GM21737 (cell line): ENCODE measurements at regions not wholly inside any gene's neighbourhood (a gene's known extent, or its start where the extent isn't known, plus 50 kb on each side); places are given as distances from the start of the nearest gene placed in this dataset.

ENCODE experiments used
- ATAC-seq: cut with Tn5 transposase; IDR thresholded peaks from one replicate; pipeline ENCODE4 v1.9.1; 2021; ENCODE audit warnings: mild to moderate bottlenecking, moderate library complexity; ENCODE audit not compliant: unreplicated experiment

GRCh38 chr12:68501226-68501625 is 109.5 kb upstream of the RAP1B start:
- ATAC-seq: no peak

DNA sequence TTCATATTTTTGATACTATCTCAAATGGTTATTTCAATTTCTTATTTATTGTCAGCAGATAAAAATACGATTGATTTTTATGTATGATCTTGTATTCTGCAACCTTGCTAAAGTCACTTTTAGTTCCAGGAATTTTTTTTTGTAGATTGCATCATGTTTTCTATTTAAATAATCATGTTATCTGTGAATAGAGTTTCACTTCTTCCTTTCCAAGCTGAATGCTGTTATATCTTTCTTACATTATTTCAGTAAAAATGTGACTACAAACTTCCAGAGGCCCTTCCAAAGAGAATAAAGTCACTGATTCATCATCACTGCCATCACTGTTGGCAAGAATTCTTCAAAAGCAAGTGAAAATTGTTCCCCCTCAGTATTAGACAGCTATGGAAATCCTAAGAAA is 104.7 kb upstream of the RAP1B start:
- ATAC-seq: no peak

GRCh38 chr12:68506619-68507018 is 104.1 kb upstream of the RAP1B start:
- no peak for ATAC-seq

GRCh38 chr12:68507657-68508056 is 103.0 kb upstream of the RAP1B start:
- no peak for ATAC-seq

- ATAC-seq: no peak
Observed at GRCh38 chr12:68508576-68508975, 102.1 kb upstream of the RAP1B start.

- no peak for ATAC-seq
Observed at GRCh38 chr12:68509242-68509641, 101.5 kb upstream of the RAP1B start.

DNA sequence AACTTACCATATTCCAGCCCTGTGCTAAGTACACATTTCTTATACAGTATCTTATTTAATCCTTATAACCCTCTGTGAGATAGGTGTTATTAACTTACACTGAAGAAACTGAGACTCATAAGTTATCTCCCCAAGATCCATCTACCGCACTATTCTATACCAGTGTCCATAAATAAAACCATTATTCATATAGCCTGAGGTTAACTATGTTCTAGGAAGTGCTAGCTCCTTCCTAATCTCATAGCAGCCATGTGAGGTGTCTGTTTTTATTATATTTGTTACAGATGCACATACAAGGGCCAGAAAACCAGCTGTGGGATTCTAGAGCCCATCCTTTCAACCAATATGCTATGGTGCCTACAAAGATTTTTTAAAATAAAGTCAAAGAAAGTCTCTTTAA is 100.3 kb upstream of the RAP1B start:
- ATAC-seq: no peak

DNA sequence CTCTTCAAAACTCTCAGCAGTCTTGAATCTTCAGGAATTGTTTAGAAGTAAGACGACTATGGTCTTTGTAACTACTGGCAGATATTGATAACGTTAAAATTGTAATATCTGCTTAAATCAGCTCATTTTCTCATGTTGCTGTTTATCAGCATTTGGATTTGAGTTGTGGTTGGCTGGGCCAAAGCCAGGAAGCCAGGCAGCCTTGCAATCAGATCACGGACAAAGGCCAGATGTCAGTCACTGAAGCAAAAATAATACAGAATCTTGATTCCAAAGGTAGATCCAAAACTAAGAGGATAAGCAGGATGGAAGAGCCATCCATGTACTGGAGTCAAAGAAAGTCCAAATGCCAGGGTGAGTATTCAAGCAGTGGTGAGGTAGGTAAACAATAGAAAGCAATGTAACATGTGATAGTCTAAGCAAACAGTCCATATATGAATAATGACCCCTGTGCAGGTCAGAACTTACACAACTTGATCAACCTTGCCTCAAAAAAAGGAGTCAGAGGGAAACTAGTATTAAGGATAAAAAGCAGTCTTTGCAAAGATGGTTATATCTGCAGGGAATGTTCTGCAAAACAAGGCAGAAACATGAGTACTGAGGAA is 95.8 kb upstream of the RAP1B start:
- no peak for ATAC-seq

DNA sequence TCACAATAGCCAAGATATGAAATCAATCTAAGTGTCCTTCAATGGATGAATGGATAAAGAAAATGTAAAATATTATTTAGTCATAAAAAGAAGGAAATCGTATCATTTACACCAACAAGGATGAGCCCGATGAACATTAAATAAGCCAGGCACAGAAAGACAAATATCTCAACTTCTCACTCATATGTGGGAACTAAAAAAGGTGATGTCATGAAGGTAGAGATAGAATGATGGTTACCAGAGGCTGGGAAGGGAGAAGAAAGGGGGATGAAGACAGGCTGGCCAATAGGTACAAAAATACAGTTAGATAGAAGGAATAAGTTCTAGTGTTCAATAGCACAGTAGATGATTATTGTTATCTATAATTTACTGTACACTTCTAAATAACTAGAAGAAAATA is 94.9 kb upstream of the RAP1B start:
- no peak for ATAC-seq

DNA sequence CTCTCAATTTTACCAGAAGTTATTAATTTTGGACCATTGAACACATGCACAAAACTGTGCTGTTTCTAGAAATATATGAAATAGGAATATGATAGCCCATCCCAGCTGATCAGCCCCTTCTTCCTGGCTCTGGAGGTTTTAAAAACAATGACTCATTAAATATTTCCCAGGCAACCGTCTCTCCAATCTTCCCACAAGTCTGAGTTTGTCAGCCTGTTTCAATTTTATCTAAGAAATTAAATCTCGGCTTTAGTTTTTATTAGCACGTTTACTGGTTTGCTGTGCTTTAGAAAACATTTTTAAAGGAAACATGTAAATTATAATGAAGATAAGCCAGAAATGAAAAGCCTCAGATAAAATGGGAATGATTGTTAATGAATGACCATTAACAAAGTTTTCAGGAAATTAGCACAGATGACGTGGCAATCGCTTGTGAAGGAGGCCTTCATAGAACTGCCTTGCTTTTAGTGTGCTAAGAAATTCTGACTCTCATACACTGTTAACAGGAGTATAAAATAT is 89.3 kb upstream of the RAP1B start:
- ATAC-seq: no peak

GRCh38 chr12:68521848-68522502 is 88.7 kb upstream of the RAP1B start:
- ATAC-seq: no peak

- ATAC-seq: no peak
Observed at GRCh38 chr12:68529466-68529865, 81.2 kb upstream of the RAP1B start.

GRCh38 chr12:68529869-68530268 is 80.8 kb upstream of the RAP1B start:
- ATAC-seq: no peak

- no peak for ATAC-seq
Observed at GRCh38 chr12:68530299-68530698, 80.4 kb upstream of the RAP1B start.

- no peak for ATAC-seq
Observed at GRCh38 chr12:68530965-68531364, 79.7 kb upstream of the RAP1B start.

DNA sequence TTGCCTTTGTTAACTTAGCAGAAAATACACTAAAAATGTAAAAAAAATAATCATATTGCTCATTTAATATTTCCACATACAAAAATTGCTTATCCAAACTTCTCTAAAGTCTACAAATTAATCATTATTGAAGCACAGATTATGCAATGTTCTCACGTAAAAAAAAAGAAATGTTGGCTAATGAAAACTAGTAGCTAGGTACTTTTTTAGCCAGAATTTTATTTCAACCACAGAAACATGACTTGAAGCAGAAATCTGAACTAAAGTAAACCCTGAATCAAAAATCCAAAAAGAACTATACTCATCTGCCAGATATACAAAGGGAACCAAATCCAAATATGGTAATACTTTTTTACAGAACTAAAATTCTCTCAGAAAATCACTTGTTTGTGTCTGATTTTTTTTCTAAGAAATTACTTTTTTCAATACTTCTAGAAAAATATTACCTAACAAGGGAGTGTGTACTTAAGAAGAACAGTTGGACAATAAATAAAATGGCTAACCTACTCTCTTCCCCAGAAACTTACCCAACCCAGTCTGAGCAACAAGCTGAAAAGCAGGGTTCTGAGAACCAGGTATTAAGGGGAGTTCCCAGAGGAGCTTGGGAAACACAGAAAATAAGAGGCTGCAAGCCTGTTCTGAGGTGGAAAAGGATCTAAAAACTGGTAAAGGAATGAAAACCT is 78.4 kb upstream of the RAP1B start:
- no peak for ATAC-seq

- no peak for ATAC-seq
Observed at GRCh38 chr12:68532887-68533248, 77.8 kb upstream of the RAP1B start.

GRCh38 chr12:68534108-68534507 is 76.6 kb upstream of the RAP1B start:
- no peak for ATAC-seq

DNA sequence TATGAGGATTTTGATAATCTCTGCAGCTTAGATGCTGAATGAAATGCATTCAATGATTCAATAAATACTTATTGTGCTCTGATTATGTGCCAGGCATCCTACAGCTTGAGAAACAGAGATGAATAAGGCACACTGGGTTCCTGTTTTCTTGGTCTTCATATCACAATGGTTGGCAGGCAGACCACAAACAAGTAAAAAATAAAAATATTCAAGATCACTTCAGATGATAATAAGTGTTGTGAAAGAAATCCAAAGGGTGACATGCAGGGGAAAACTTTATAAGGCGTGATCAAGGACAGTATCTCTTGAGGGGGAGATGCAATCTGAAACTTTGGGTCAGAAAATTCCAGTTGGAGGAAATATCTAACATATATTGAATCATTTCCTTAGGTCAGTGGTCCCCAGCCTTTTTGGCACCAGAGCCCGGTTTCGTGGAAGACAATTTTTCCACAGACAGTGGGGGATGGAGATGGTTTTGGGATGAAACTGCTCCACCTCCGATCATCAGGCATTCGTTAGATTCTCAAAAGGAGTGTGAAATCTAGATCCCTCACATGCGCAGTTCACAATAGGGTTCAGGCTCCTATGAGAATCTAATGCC is 73.7 kb upstream of the RAP1B start:
- no peak for ATAC-seq

- no peak for ATAC-seq
Observed at GRCh38 chr12:68537571-68537970, 73.1 kb upstream of the RAP1B start.

DNA sequence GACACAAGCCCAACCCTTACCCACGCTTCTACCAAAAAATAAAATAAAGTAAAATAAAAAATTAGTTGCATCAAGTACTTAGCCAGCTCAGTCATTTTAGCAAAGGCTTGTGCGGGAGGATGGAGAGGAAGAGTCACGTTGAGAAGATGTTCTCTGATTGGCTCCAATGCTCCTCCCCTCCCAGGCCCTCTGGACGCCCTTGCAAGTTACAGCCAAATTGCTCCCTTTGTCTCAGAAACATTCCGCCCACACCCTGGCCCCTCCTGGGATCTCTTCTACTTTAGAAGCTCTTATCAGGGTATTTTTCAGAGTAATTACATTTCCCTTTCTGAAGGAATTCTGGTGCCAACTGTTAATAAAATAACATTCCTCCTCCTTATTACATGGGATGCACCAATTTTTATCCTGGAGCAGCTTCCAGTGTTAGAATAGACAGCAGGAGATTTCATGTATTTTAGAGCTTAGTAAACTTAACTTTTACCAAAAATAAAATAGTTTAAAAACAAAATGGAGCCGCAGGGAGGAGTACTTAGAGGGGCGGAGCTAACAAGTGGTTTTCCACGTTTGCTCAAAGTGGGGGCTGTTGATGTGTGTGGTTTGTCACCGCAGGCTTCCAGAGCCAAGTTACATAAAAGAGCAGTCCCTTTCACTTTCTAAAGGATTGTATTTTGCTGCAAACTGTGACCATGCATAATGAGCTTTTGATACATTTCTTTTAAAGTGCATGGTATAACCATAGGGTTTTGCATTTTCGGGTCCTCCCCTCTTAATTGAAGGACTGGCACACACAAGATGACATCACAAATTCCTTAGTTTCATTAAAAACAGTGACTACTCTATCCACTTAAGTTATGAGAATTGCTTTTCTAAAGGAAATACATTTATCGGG is 71.7 kb upstream of the RAP1B start:
- no peak for ATAC-seq
